ENCODE measurements at regions not wholly inside any gene's neighbourhood (a gene's known extent, or its start where the extent isn't known, plus 50 kb on each side); places are given as distances from the start of the nearest gene placed in this dataset.
A peak's percentile ranks its signal among the peaks of the same experiment; 100 is the strongest.

DNA sequence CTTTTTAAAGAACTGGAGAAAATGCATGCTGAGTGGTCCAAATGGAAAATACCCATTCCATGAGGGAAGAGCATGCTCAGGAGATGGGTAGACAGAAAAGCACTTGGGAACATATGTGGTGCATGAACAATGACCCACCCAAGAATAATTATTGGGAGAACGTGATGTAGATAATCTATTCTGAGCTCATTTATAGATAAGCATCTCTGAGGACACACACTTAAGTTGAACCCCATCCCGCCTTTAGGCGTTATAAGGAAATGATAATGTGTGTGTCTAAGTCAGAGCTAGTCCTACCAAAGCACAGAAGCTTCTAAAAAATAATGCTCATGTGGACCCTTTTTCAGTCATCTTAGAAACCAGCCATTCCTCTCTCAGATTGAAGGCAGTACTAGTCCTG, 189.9 kb downstream of the KTN1 start:
- DNase-seq = no peak

DNA sequence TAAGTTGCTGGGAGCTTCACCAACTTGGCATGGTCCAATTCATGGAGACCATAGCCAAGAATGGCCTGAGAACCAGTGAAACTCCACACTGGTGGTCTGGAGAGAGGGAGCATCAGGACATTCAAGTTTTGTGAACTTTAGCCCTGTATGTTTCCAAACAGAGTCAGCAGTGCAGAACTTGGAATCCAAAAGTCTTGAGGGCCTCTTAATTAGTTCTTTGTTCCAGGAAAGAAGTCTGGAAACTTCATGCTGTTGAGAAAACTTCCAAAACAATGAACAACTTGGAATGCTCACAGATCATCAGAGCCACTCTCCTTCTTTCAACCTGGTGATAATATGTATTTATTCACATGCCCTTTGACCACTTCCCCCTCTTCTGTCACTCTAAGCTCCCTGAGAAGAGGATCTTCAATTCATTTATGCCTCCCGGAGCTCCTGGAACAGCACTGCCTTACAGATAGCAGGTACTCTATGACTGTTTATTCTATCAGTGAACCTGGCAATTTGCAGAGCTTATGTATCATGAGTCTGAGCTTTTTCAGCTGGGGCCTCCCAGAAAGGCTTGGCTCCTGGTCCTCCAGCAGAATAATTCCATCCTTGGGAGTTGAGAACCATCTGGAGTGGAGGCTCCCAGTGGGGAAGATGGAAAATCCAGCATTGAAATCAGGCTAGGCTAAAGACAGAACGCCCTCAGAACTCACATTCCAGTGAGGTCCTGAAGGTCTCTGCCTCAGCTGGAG, 191.4 kb downstream of the KTN1 start:
- DNase-seq = no peak

DNA sequence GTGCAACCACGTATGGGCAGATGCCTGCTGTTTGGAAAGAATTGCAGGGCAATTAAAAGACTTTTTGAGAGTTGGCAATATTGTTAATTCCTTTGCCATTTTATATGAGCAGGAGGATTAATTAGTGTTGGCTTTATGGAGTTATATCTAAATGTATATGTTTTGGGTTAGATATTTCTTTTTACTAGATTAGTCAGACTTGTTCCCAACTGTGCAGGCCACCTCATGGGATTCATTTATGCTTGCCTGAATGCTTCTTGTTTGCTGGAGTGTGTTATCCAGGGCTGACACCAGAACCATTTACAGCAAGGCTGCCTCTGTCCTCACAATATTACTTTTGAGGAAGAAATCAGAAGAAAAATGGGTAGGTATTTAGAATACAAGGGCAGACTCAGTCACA, 192.5 kb downstream of the KTN1 start:
- DNase-seq = no peak

DNA sequence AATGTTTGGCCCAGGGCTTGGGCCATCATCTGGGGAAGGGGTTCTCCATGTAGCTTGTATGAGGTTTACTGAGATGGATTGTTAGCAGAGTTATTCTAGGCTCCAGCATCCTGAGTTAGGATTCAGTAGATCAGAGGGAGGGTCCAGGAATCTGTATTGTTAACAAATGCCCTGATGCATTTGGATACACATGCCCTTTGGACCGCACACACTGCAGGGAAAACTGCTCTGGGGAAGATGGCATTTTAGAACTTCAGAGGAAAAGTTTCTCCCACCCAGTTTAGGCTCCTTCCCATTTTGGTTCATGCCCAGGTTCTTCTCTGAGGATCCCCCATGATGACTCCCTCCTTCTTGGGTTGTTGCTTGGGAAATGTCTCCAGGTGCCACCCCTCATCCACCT, 193.3 kb downstream of the KTN1 start:
- DNase-seq = no peak

DNA sequence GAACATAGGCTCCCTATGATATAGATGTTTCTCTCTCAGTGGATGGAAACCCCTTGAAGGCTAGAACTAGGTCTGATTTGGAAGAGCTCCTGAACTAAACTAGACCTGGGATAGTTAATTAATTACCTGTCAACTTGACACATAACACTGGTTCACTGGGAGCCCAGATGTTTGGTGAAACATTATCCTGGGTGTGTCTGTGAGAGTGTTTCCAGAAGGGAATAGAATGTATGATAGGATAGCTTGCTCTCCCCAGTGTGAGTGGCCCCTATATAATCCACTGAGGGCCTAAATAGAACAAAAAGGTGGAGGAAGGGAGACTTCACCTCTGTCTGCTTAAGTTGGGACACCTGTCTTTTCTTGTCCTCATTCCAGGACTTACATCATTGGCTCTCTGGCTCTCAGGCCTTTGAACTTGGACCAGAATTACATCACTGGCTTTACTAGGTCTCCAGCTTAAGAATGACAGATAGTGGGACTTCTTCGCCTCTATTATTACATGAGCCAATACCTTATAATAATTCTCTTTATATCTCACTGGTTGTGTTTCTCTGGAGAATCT, 194.1 kb downstream of the KTN1 start:
- DNase-seq = no peak

DNA sequence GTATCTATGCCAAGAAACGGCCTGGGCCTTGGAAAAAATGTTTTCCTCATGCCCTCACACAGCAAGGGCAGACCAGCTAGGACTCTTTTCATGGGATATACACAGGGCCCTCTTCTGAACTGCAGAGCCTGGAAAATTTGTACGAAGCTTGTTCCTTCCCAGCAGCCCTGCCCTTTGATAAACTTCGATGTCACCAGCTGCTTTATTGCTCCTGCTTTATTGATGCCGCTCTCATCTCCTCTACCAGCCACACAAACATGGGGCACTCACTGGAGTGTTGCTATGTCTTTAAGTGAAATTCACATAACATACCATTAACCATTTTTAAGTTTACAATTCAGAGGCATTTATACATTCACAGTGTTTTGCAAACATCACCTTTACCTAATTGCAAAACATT, 197.9 kb downstream of the KTN1 start:
- no peak for DNase-seq

DNA sequence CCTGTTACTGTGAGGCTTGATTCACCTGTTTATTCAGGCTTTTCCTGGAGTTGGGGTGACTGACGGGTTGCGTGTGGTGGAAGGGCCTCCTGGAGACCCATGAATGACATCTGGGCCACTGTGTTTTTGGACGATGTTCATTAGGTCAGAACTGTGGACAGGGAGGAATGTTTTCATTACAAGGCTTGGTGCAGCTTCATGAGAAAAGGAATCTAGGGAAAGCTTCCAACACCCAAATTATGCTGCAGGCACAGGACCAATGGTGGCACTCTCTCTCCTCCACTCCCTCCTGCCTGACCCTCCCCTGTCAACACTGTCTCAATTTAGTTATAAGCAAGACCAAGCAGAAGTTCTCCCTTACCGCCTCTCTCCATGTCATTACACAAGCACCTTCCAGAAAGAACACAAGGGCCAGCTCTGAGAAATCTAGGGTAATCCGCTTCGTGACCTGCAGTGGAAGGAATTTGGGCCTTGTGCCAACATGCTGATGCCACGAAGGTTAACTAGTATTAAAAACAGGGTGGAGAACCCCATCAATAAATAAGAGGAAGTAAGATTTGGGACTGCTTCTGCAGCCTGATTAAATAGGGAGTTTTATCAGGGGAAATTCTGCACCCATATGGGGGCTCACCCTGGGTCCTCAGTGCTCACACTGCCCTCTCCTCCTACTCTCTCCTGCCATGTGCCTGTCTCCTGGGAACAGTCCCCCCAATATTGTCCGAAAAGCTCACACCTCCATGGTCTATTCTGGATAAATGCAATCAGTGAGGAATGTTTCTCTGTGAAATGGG, 200.3 kb downstream of the KTN1 start:
- DNase-seq = peak; percentile 12 to 57

DNA sequence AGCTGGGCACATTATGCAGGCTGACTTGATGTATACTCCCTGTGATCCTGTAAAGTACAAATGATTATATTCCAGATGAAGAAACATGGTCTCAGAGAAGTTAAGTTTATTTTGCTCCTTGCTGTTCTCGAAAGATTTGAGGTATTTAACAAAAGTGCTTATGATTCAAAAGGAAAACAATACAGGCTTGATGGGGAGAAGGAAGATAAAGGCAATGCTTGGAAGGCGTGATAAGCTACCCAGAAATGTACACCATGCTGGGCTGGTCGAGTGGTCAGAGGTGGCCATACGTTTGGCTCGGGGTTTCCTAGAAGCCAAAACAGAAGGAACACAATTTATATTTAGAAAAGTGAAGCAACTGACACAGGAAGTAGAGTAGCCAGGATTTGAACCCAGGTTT, 201.0 kb downstream of the KTN1 start:
- no peak for DNase-seq

DNA sequence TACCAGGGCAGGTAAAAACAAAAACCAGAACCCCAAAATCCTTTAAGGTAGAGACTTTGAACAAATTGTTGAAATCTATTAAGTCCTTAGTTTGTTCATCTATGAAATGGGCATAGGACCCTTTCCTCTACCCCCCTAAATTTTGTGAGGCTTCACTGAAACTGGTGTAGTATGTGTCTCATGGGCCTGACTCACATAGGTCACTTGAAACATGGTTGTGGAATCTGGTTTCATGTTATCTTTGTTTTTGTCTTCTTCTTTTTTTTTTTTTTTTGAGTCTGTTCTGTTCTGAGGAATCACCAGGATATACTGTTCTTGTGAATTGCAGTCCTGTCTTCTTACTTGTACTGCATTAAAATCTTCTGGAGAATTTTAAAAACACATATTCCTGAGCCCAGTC, 202.2 kb downstream of the KTN1 start:
- DNase-seq = no peak

DNA sequence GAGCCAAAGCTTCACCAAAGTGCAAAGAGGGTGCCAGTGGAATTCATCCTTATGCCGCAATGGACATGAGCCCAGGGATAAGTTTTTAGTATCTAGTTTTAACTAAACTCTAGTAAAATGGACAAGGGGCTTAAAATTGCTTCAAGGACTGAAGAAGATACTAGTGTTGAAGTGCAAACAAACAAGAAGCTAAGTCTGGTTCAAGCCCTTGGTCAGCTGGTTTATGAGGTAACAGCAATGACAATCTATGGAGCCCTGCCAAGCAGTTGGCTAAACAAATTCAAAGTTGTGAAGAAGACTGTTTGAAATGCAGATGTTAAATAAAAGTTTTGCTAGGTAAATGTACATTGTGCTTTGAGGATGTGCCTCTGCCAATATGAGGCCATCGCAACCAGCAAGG, 209.4 kb downstream of the KTN1 start:
- no peak for DNase-seq

DNA sequence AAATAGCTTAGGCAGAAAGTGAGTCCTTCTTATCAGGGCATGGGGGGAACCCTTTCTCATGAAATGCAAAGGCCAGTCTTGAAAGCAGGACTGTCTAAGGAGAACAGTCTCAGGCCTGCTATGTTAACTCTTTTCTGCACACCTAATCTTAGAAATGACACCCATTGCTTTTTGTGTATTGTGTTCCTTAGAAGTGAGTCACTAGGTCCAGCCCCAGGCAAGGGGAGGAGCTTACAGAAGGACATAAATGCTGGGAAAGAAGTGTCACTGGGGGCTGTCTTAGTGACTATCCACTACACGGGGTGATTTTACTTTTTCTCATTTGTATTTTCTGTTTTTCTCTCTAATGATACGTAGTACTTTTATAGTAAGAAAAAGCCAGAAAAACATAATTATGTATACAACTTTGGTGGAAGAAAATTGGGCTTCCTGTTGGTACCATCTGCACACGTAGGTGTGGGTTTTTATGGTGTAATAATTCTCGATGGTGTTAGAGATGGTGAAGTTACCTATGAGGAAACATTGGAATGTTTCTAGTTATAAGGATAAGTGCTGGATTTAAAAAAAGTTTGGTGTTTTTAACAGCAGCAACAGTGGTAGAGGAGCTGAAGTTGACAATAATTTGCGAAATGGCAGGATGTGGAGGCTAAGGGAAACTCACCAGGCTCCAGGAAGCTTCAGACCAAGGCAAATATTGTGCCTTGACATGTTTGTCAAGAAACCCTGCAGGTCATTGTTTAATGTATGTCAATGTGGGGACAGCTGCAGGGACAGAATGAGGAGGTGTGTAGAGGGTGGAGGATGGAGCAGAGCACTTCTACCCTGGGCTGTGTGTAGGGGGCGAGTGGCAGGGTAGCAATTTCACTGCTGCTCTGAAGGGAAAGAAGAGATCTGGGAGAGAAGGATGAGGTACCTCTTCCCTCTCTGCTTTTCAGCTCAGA, 214.9 kb downstream of the KTN1 start:
- no peak for DNase-seq

DNA sequence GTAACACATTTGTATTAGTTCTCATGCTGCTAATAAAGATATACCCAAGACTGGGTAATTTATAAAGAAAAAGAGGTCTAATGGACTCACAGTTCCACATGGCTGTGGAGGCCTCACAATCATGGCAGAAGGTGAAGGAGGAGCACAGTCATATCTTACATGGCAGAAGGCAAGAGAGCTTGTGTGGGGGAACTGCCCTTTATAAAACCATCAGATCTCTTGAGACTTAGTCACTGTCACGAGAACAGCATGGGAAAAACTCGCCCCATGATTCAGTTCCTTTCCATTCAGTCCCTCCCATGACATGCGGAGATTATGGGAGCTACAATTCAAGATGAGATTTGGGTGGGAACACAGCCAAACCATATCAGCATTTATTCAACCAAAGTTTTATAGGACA, 216.5 kb downstream of the KTN1 start:
- peak; percentile 25 to 75 for DNase-seq

DNA sequence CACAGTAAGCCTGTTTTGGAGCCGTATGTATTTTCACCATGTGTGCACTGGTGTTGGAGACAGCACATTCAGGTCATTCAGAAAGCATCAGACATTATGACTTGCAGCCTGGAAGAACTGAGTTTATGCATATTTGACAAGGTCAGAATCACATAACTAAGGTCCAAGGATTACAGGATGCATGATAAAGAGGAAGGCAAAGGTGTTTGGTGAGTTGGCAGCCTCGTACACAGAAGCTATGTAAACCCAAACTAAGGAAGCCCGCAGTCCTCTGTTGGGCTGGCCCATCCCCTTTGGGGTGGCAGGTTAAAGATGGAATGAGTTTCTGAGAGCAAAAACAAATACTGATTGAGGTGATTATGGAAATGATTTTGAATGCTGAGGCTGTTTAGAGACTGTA, 218.4 kb downstream of the KTN1 start:
- DNase-seq = no peak

DNA sequence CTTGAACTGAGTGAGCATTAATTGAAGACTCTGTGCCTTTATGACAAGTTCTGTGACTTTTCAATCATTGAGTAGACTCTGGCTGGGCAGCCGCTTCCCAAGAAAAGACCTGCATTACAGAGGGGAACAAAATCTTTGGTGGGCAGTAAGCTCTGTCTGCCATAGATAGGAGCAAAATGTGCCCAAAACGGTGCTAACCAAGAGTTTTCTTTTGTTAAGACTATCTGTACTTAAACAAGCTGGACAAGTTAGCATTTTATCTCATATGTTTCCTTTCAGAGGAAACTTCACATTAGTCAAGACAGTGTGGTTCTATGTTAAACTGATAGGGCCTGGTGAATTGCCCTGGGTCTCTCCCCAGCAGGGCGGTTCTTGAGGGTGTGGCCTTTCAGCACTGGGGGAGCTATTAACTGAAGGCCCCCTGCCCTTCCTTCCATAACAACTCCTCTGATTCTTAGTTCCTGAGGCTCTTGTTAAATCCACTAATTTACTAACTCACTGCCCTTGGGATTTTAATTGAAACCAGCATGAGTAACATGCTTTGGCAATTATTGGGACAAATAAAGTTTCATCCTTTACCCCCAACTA, 219.6 kb downstream of the KTN1 start:
- DNase-seq = no peak

DNA sequence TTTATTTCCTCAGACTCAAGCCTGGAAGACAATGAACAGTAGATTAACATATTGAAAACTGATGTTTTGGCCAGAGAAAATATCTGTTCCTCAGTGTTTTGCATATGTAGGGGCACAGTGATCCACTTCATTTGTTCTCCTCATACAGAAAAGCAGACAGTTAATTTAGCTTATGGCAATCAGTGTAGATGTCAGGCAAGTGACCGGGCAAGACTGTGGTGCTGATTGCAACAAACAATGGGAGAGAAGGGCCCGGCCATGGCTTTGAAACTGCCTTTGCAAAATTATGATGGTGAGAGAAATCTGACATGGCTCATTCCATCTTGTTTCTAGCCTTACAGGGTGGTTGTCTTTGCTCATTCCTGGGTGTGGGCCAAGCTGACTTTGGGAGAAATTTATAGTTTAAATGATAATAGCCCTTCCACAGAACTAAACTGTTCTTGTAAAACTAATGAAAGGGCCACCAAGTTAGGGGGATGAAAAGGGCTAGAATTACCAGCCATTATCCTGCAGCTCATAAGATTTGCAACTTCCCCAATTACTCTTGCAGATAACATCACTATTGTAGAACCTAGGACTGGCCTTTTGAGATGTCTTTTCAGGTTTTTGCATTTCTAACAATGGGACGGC, 220.3 kb downstream of the KTN1 start:
- DNase-seq = no peak

DNA sequence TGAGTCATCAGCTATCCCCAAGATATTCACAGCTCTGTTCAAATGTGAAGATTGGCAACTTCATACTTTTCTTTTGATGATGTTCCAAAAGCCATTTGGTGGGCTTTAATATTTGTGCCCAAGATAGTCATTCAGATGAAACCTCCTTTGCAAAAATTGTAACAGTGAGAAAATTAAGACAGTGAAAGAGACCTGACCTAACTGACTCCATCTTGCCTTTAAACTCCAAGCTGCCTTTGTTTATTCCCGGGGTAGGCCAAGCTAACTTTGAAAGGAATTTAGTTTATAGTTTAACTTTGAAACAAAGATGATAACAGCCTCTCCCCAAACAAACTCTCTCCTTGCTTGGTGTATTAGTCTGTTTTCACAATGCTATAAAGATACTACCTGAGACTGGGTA, 221.1 kb downstream of the KTN1 start:
- DNase-seq = no peak

DNA sequence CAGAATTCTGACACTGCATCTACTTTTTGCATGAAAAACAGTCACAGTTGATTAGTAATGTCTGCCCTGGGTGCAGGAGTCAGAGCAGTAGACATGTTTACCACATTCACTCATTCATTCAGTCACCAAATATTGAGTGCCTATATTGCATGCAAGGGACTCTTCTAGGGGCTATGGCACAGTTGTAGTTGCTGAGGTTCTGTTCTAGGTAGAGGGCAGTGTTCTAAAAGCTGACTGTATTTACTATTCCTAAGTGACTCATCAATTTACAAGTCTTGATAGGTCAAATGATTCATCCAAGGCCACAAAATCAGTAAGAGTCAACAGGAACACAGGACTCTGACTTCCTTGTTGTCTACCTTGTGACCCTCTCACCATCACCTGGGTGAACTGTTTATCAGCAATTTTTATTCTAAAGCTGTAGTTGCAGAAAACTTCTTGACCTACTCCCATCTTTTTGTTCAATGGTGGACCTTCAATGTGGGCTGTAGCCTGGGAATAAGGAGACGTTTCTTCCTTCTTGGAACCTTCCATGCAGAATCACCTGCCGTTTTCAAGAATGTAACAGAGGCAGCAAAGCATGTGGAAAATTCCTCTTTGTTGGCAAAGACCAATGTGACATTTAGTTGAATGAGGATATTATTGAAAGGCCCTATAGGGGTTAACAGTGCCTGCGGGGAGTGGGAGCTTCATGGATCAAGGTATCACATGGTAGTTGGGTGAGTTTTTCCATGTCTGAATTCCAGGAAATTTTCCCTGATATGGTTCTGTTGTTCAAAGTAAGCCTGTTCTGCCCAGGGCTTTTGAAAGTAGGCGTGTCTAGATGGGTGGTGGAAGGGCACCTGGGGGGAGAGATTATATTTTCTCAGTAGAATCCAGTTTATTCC, 223.2 kb downstream of the KTN1 start:
- DNase-seq = peak in 1 of 2 donors; percentile 35

DNA sequence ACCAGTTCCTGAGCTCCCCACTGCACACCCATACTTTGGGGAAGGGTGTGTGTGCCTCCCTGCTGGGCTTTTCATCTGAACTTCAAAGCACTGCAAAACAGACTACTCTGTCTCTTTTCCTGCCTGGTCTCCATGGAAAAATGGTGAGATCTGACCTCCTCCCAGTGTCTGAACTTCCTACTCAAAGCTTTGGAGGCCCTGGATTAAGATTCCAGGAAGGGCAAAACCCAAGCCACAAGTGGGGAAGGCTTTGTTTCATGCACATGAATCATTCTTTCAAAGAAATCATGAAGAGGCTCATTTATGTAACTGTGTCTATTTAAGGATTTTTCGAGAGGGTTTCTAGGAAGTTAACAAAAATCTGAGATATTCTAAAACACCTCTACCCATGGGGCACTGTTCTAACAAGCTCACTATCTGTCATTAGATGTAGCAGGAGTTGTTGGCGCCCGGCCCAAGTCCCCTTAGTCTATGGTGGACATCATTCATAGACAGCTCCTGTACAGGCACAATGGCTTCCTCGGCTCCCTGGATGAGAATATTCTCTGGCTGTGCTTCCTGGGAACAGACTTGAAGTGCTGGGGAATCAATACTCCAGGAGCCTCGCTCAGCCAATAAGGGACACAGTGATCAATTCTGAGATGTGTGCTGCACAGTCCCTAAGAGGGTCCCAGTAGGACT, 224.0 kb downstream of the KTN1 start:
- DNase-seq = no peak

DNA sequence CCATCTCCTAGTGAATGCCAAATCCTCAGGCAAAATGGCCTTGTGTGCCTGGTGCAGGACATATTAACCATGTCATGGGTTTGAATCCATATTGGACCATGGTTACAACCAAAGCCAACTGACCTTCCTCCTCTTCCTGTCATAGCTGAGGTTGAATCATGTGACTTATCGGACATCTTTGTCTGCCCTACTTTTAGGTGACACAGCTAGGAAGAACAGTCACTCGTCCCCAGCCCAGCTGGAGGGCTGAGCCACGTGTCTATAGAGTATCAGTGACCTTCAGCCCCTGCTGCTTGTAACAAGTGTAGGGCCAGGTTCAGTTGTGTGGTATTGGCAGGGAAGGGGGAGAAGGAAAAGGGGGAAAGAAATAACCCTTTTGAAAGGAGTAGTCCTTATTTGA, 225.2 kb downstream of the KTN1 start:
- no peak for DNase-seq

DNA sequence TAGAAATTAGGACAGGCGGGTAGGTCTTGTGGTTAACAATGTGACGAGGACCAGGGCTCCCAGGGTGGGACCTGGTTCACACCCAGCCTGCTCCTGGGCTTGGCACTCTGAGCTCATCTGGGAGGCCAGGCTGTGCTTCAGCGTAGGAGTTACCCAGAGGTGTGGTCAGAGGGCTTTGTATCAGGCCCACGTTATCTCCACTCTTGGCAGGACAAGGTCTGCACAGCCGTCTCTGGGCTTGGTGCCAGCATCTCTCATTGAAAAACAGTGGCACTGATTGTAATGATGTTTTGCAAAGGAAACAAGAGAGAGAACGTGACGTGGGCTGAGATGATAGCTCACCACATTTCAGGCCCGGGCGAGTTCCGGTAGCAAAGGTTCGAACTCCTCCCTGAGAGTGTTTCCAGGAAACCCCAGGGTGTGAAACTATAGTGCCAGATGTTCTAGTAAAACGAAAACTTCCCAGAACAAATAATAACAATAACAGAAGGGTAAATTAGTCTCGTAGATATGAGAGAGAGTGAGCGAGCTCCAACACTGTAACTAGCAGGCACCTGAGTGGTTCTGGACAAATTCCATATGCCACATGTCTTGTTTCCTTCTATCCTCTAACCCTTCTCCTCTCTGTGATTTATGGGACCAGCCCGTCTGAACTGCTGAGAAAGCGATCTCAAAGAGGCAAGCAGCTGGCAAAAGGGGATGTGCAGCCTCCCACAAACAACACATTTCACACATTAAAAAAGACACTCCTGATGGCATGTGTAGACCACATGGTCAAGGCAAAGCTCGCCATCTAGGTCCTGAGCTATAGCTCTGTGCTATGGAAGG, 227.3 kb downstream of the KTN1 start:
- DNase-seq = peak in 1 of 2 donors; percentile 21

Measured in inflammatory macrophage treated with lipopolysaccharide for 1 hour (primary cell).